ENCODE measurements at regions not wholly inside any gene's neighbourhood (a gene's known extent, or its start where the extent isn't known, plus 50 kb on each side); places are given as distances from the start of the nearest gene placed in this dataset.
A peak's percentile ranks its signal among the peaks of the same experiment; 100 is the strongest.

DNA sequence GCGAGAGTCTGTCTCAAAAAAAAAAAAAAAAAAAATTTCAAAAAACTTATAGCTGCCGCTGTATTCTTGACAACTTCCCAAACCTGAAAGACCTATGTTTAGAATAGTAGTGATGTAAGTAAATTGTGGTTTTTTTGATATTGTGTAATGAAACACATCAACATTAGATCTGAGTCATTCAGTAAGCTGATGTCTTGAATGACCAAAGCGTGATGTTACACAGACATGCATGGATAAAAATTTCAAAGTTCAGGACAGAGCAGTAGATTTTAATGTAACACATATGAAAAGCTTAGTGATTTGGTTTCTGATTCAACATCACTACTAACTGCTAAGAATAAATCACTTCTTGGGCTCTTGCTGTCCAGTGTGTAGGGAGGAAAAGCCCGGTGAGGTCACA lies 69.3 kb upstream of the MEX3C start:
- no peak overlapping the region for H3K27ac ChIP-seq
- TF ChIP-seq, protein P1, sequence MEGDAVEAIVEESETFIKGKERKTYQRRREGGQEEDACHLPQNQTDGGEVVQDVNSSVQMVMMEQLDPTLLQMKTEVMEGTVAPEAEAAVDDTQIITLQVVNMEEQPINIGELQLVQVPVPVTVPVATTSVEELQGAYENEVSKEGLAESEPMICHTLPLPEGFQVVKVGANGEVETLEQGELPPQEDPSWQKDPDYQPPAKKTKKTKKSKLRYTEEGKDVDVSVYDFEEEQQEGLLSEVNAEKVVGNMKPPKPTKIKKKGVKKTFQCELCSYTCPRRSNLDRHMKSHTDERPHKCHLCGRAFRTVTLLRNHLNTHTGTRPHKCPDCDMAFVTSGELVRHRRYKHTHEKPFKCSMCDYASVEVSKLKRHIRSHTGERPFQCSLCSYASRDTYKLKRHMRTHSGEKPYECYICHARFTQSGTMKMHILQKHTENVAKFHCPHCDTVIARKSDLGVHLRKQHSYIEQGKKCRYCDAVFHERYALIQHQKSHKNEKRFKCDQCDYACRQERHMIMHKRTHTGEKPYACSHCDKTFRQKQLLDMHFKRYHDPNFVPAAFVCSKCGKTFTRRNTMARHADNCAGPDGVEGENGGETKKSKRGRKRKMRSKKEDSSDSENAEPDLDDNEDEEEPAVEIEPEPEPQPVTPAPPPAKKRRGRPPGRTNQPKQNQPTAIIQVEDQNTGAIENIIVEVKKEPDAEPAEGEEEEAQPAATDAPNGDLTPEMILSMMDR (IDR thresholded peaks at IDR 0.05) = no peak
- no peak for TF ChIP-seq ZFX (IDR thresholded peaks at IDR 0.05; ENCODE audit: borderline replicate concordance)

DNA sequence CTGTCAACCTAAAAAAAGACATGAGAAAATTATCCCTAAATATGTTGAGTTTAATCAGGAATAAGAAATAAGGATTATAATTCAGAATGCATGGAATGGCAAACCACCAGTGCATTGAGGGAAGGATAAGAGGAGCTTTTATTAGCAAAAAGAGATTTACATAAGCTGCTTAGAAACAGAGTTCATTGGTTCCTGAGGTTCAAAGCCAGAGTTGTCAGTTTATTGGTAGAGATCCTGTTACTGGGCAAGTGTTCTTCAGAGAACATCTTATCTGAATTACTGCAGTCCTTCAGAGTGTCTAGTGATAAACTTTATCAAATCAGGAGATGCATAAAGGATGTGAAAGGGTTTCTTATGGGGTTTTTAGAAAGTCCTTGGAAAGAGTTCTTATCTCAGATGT lies 76.0 kb upstream of the MEX3C start:
- no peak overlapping the region for H3K27ac ChIP-seq
- TF ChIP-seq, protein P1 (IDR thresholded peaks at IDR 0.05) = no peak

DNA sequence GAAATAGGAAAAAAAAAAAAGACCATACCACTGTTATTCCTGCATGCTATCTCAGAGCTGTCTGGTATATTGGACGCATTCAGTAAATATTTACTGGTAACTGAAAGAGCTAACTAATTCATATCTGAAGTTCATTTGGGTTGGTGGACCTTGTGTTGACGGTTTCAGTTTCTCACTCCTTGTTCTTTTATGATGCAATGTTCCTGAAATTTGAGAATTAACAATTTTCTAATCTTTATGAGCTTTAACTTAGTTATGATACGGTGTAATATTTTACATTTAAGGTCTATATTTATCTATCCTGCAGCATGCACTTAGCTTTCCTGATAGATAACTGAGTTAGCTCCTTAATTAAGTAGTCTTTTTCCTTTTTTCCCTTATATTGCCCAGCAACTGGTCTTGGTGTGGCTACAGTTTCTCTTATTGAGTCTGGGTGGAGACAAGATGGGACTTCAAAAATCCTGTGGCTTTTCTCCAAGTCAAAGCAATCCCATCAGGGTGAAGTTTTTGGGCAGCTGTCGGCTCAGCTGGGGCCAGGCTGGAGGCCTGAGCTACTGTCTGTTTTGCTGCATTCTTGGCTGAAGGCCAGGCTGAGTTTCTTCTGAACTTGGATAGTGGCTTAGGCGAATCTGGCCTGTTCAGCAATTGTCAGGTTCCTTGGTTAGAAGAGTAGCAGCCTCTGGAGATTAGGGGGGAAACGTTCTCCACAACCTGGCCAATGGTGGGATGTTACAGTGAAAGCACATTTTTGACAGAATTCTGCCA lies 78.4 kb upstream of the MEX3C start:
- no peak for TF ChIP-seq ZFX (IDR thresholded peaks at IDR 0.05; ENCODE audit: borderline replicate concordance)
- TF ChIP-seq, protein P1 (IDR thresholded peaks at IDR 0.05) = no peak
- no peak overlapping the region for H3K27ac ChIP-seq

DNA sequence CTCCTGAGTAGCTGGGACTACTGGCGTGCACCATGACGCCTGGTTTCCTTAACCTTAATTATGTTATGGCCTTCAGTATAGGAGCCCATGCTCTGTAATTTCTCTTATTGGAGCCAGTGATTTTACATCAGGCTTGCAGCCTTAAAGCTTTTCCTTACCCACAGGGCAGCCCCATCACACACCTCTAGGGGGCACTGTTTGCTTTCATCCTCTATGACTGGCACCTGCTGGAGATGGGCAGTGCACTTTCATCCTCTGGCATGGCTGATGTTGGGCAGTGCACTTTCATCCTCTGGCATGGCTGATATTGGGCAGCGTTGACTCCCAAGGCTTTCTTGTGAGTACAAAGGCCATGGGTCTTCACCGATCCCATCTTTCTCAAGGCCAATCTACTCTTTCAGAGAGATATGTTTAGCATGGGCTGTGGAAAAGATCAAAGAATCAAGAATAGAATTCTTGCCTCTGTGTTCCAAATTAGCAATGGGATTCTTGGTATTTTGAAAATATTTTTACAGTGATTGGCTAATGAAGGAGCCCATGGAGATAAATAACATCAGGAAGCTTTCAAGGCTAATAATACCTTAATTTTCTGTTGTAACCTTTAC lies 80.7 kb upstream of the MEX3C start:
- TF ChIP-seq, protein P1 (IDR thresholded peaks at IDR 0.05) = peak; percentile 85
- TF ChIP-seq ZFX (IDR thresholded peaks at IDR 0.05; ENCODE audit: borderline replicate concordance) = no peak
- H3K27ac ChIP-seq = no peak overlapping the region

DNA sequence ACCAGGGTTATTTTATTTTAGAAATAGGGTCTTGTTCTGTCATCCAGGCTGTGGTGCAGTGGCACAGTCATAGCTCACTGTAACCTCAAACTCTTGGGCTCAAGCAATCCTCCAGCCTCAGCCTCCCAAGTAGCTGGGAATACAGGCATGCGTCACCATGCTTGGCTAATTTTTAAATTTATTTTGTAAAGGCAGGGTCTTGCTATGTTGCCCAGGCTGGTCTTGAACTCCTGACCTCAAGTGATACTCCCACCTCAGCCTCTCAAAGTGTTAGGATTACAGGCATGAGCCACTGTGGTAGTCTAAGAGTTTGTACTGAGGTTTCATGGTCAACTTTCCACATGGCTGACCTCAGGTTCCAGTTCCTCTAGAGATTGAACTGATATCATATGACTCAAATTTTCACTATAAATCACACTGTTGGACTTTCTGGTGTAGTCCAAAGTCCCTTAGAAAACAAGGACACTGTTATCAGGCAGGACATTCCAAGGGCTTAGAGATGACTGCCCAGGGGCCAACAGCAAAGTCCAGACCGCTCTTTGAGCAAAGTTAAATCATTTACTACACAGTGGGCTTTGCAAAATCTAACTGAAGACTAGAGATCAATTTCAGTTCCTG lies 82.0 kb upstream of the MEX3C start:
- no peak for TF ChIP-seq ZFX (IDR thresholded peaks at IDR 0.05; ENCODE audit: borderline replicate concordance)
- TF ChIP-seq, protein P1 (IDR thresholded peaks at IDR 0.05) = no peak
- no peak overlapping the region for H3K27ac ChIP-seq

DNA sequence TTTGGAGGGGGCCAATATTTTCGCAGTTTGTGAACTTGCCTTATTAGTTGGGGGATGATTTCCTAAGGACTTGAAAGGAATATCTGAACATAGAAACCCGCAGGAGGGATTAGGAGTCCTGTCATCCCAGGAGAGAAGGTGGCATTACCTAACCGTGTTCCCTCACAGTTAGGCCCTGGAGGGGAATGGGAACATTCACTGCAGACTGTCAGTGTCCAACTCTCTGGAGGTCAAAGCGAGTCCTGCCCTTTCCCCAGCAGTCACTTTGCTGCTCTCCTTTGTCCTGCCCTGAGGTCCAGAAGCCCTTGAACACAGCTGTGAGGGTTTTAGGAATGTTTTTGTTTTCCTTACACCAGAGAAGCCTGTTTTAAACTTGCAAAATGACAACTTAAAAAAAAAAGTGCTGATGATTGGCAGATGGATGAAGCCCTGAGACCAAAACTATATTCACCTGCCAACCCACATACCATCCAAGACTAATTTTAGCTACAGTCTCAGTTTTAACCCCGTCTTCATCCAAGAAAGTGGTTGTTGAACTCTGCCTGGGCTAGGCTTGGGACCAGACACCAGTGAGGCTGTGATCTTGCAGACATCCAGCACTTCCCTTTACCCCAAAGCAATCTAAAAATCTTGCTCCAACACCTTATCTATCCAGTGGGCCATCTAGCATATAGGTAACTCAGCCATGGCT lies 90.5 kb upstream of the MEX3C start:
- no peak for TF ChIP-seq ZFX (IDR thresholded peaks at IDR 0.05; ENCODE audit: borderline replicate concordance)
- TF ChIP-seq, protein P1 (IDR thresholded peaks at IDR 0.05) = no peak

More for the DNA sequence above, 90.5 kb upstream of the MEX3C start:
- H3K27ac ChIP-seq = no peak overlapping the region

Measured in 22Rv1 (cell line).